ENCODE measurements at regions not wholly inside any gene's neighbourhood (a gene's known extent, or its start where the extent isn't known, plus 50 kb on each side); places are given as distances from the start of the nearest gene placed in this dataset.

DNA sequence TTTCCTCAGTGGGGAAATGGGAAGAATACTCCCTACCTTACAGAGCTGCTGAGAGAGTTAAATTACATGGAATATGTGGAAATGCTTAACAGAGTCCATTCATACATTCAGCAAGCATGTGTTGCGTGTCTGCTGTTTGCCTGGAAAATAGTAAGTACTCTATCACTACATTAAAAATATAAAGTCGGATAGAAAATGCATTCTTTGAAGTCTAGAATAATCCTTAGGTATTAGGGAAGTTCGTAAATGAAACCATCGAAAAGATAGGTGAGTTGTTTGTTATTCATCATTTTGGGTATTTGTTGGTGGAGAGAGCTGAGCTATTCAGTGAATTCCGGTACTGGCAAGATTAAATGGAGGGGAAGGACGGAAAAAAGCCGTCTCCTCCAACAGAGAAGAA lies 200.1 kb downstream of the OPA1 start:
- H3K4me1 ChIP-seq (ENCODE audit: insufficient read depth), result peaks cover 19% of the 10 kb centered on the region
- no peak overlapping the region for H3K27ac ChIP-seq
- no peak overlapping the region for H3K4me2 ChIP-seq
- H3K4me3 ChIP-seq, result no peak overlapping the region
- no peaks in the 10 kb centered on the region for H3K27me3 ChIP-seq
- H4K20me1 ChIP-seq (ENCODE audit: insufficient read depth, poor library complexity, severe bottlenecking), result no peaks in the 10 kb centered on the region
- H3K36me3 ChIP-seq (replicated peaks; ENCODE audit: insufficient read depth, low read depth), result no peaks in the 10 kb centered on the region
- WGBS (ENCODE audit: low lambda C conversion rate, missing lambda C conversion rate), result 76% methylated on average over 7 of the region's 7 CpGs
- TF ChIP-seq EZH2 (IDR thresholded peaks at IDR 0.05; ENCODE audit: borderline replicate concordance) (no peak), EZH2phosphoT487 (IDR thresholded peaks at IDR 0.05; ENCODE audit: low read depth, severe bottlenecking, unreplicated experiment) (no peak)
- TF ChIP-seq, protein P1, sequence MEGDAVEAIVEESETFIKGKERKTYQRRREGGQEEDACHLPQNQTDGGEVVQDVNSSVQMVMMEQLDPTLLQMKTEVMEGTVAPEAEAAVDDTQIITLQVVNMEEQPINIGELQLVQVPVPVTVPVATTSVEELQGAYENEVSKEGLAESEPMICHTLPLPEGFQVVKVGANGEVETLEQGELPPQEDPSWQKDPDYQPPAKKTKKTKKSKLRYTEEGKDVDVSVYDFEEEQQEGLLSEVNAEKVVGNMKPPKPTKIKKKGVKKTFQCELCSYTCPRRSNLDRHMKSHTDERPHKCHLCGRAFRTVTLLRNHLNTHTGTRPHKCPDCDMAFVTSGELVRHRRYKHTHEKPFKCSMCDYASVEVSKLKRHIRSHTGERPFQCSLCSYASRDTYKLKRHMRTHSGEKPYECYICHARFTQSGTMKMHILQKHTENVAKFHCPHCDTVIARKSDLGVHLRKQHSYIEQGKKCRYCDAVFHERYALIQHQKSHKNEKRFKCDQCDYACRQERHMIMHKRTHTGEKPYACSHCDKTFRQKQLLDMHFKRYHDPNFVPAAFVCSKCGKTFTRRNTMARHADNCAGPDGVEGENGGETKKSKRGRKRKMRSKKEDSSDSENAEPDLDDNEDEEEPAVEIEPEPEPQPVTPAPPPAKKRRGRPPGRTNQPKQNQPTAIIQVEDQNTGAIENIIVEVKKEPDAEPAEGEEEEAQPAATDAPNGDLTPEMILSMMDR (IDR thresholded peaks at IDR 0.05; ENCODE audit: poor library complexity), result no peak
- H2AFZ ChIP-seq, result no peak overlapping the region
- no peaks in the 10 kb centered on the region for H3K9me3 ChIP-seq (ENCODE audit: low read depth)
- no peaks in the 10 kb centered on the region for H3K9me2 ChIP-seq (replicated peaks; ENCODE audit: insufficient read depth)
- H3K79me2 ChIP-seq, result no peaks in the 10 kb centered on the region
- DNase-seq (ENCODE audit: low spot score), result no peak

DNA sequence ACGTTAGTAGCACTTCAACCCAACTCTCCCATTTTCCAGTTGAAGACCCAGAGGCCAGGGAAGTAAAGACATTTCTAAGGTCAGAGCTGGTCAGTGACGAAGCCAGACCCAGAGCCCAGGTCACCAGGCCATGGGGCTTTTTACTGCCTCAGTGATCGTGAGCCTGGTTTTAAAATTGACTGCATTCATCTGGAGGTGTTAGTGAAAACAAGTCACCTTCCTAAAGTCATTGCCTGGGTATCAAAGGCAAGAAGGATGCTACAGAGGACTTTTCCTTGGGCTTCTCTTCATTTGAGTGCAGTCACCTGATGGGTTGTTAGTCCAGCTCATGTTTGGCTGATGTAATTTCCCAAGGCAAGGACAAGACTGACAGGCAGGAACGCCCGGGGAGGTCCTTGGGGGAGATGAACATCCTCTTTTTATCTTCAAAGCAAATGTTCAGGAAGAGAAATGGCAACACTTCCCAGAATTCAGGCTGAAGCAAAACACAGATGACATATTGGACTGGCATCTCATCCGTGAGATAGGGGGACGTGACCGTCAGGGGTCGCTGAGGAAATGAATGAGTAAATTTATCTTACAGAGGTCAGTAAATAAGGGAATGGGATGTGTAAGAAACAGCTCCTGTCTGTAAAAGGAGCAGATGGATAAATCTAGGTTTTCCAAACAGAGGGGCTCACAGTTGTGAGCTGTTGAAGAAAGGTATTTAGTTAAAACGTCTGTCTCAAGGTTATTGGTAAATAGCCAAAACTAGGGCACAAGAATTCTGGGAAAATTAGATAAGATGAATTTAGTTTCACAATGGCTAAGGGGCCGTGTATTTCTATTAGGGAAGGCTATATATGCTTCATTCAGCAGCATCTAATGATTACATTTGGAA lies 201.2 kb downstream of the OPA1 start:
- Histone ChIP-seq H3K79me2 (no peaks in the 10 kb centered on the region), H3K36me3 (replicated peaks; ENCODE audit: insufficient read depth, low read depth) (no peaks in the 10 kb centered on the region), H3K4me2 (peak overlapping the region; percentile 20), H3K27me3 (no peaks in the 10 kb centered on the region), H2AFZ (no peak overlapping the region), H3K9me3 (ENCODE audit: low read depth) (no peaks in the 10 kb centered on the region), H3K9me2 (replicated peaks; ENCODE audit: insufficient read depth) (no peaks in the 10 kb centered on the region), H3K4me3 (no peak overlapping the region), H3K4me1 (ENCODE audit: insufficient read depth) (peaks cover 8% of the 10 kb centered on the region), H3K27ac (peak overlapping the region; percentile 38), H4K20me1 (ENCODE audit: insufficient read depth, poor library complexity, severe bottlenecking) (no peaks in the 10 kb centered on the region)
- TF ChIP-seq EZH2phosphoT487 (IDR thresholded peaks at IDR 0.05; ENCODE audit: low read depth, severe bottlenecking, unreplicated experiment) (no peak), EZH2 (IDR thresholded peaks at IDR 0.05; ENCODE audit: borderline replicate concordance) (no peak)
- TF ChIP-seq, protein P1 (IDR thresholded peaks at IDR 0.05; ENCODE audit: poor library complexity), result no peak
- 45% methylated on average over 11 of the region's 11 CpGs for WGBS (ENCODE audit: low lambda C conversion rate, missing lambda C conversion rate)
- peak; percentile 37 for DNase-seq (ENCODE audit: low spot score)

DNA sequence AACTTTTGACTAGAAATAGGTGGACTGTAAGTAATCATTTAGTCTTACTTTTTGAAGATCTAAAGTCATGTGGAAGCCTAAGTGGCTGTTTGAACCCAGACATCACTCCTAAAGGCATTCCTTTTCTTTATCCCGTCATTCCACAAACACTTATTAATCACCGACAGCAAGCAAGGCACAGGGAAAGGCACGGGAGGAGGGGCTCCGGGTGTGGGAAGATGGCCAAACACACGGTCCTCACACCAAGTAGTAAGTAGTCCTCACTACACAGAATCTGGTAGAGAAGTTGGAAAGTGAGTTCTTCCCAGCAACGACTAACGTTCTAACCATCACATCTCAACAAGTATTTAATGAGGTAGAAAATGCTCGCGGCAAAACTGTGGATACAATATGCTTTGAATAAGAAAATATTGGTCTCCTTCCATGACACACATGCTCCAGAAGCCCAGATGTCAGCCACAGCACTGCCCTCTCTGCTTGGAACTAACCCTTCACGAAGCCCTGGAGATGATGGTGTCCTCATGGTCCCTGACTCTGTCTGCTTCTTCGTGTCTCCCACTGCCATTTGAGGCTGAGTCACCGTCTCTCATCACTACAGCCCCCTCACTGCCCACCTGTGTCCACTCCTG lies 202.2 kb downstream of the OPA1 start:
- Histone ChIP-seq H4K20me1 (ENCODE audit: insufficient read depth, poor library complexity, severe bottlenecking) (no peaks in the 10 kb centered on the region), H3K4me2 (no peak overlapping the region), H2AFZ (no peak overlapping the region), H3K4me1 (ENCODE audit: insufficient read depth) (peaks cover 7% of the 10 kb centered on the region), H3K4me3 (no peak overlapping the region), H3K79me2 (no peaks in the 10 kb centered on the region), H3K27ac (peak overlapping the region; percentile 17), H3K27me3 (no peaks in the 10 kb centered on the region), H3K36me3 (replicated peaks; ENCODE audit: insufficient read depth, low read depth) (no peaks in the 10 kb centered on the region), H3K9me2 (replicated peaks; ENCODE audit: insufficient read depth) (no peaks in the 10 kb centered on the region), H3K9me3 (ENCODE audit: low read depth) (no peaks in the 10 kb centered on the region)
- 81% methylated on average over 12 of the region's 12 CpGs for WGBS (ENCODE audit: low lambda C conversion rate, missing lambda C conversion rate)
- no peak for DNase-seq (ENCODE audit: low spot score)
- no peak for TF ChIP-seq EZH2phosphoT487 (IDR thresholded peaks at IDR 0.05; ENCODE audit: low read depth, severe bottlenecking, unreplicated experiment)
- TF ChIP-seq, protein P1 (IDR thresholded peaks at IDR 0.05; ENCODE audit: poor library complexity), result no peak
- no peak for TF ChIP-seq EZH2 (IDR thresholded peaks at IDR 0.05; ENCODE audit: borderline replicate concordance)

Measured in hepatocyte (in vitro differentiated cells).